Caco-2 (cell line): ENCODE measurements at regions not wholly inside any gene's neighbourhood (a gene's known extent, or its start where the extent isn't known, plus 50 kb on each side); places are given as distances from the start of the nearest gene placed in this dataset.

ENCODE experiments used
- BruUV-seq: library from RNA; stranded (reverse); fragments of 400-500 nt; replicated peaks from 2 replicates; lab custom pipeline; 2021; lab: Mats Ljungman, UMichigan
- CTCF ChIA-PET: fragments of 300-600 bp; sonication (Branson Sonifier 250); formaldehyde crosslinking; loops from one replicate; lab custom pipeline; 2022; ENCODE audit warnings: antibody characterized with exemption; lab: Charles Lee
- POLR2A ChIA-PET: fragments of 300-600 bp; sonication (Branson Sonifier 250); formaldehyde crosslinking; loops from one replicate; lab custom pipeline; 2022; ENCODE audit warnings: antibody characterized with exemption; lab: Charles Lee
- DNase-seq, 2 experiments: peaks; one replicate each; pipeline versions ENCODE4 v3.0.0 to v3.0.0-alpha.2; 2020 to 2022
- H3K27me3 ChIP-seq: replicated peaks from 2 replicates; pipeline ENCODE4 v1.6.0; 2011; ENCODE audit warnings: low read length; ENCODE audit not compliant: control insufficient read depth, insufficient read depth
- H3K36me3 ChIP-seq: 2 replicates; pipeline ENCODE4 v1.5.1; 2011; ENCODE audit warnings: low read length; ENCODE audit not compliant: control insufficient read depth, insufficient read depth
- H3K4me1 ChIP-seq: fragments of 250-450 bp; sonication (Bioruptor Pico); 2 replicates; pipeline ENCODE4 v1.5.1; 2020; ENCODE audit warnings: mild to moderate bottlenecking
- H3K4me3 ChIP-seq: 2 replicates; pipeline ENCODE4 v1.5.1; 2011; ENCODE audit warnings: low read depth, mild to moderate bottlenecking, control low read depth, low read length
- H3K9me3 ChIP-seq: fragments of 250-450 bp; sonication (Bioruptor Pico); 2 replicates; pipeline ENCODE4 v1.5.1; 2020; ENCODE audit warnings: mild to moderate bottlenecking, moderate library complexity
- H3K27ac Mint-ChIP-seq: one replicate; pipeline ENCODE4 v1.8.0; 2022; ENCODE audit warnings: mixed read lengths; ENCODE audit not compliant: unreplicated experiment
- H3K27me3 Mint-ChIP-seq: one replicate; pipeline ENCODE4 v1.8.0; 2022; ENCODE audit warnings: mixed read lengths; ENCODE audit not compliant: insufficient read depth, unreplicated experiment
- H3K36me3 Mint-ChIP-seq: one replicate; pipeline ENCODE4 v1.8.0; 2022; ENCODE audit warnings: mild to moderate bottlenecking, mixed read lengths; ENCODE audit not compliant: insufficient read depth, unreplicated experiment
- H3K4me1 Mint-ChIP-seq: one replicate; pipeline ENCODE4 v1.8.0; 2022; ENCODE audit warnings: low read depth, mixed read lengths; ENCODE audit not compliant: unreplicated experiment
- H3K4me3 Mint-ChIP-seq: one replicate; pipeline ENCODE4 v1.8.0; 2022; ENCODE audit warnings: mild to moderate bottlenecking, moderate library complexity, mixed read lengths; ENCODE audit not compliant: unreplicated experiment
- H3K9me3 Mint-ChIP-seq: one replicate; pipeline ENCODE4 v1.8.0; 2022; ENCODE audit warnings: mixed read lengths; ENCODE audit not compliant: unreplicated experiment
- intact Hi-C: fragments of 100-400 bp; cut with micrococcal nuclease; formaldehyde crosslinking; loops from one replicate; pipeline ENCODE4 v1.10.0; 2022; ENCODE audit not compliant: unreplicated experiment
- TF ChIP-seq, protein P1 (sequence below), 2 experiments: fragments of 200-600 bp in 1 of 2; IDR thresholded peaks; 1 replicate in 1 of 2; 2 replicates in 1 of 2; pipeline versions ENCODE4 v1.5.1 to v1.8.0; 2011 to 2022; ENCODE audit warnings: antibody characterized with exemption in 1 of 2, control low read depth in 1 of 2, inconsistent platforms in 1 of 2, low read depth in 1 of 2, low read length in 1 of 2, mild to moderate bottlenecking in 1 of 2, moderate library complexity in 1 of 2; ENCODE audit not compliant: insufficient read depth in 1 of 2, severe bottlenecking in 1 of 2, unreplicated experiment in 1 of 2

DNA sequence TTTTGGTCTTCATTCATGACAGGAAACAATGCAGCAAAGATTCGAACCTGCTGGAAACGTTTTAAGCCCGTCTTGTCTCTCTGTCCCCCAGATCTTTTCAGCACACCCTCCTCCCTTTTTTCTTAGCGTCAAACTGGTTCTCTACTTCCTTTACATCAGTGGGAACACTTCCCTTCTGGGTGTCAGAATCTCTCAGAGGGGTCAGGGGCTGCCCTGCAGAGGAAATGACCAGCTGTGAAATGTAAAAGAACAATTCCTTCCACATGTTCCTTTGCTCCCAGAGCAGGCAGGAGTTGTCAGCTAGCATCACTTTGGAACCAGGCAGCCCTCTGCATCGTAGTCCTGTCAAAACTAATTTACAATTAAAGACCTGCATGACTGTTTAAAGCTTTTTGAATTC, 619.0 kb downstream of the TFAP2A start:
- Histone ChIP-seq H3K27me3 (no peaks in the 10 kb centered on the region), H3K9me3 (no peaks in the 10 kb centered on the region), H3K4me1 (no peaks in the 10 kb centered on the region; the same call in 1 of the 2 replicates), H3K36me3 (no peaks in the 10 kb centered on the region), H3K4me3 (no peak overlapping the region)
- BruUV-seq = no TSS peak
- DNase-seq = no peak
- intact Hi-C loops = no loop called here
- Mint-ChIP-seq H3K4me1 (no peaks in the 10 kb centered on the region), H3K27me3 (peaks cover 2% of the 10 kb centered on the region), H3K27ac (no peak overlapping the region), H3K4me3 (no peak overlapping the region), H3K9me3 (no peaks in the 10 kb centered on the region), H3K36me3 (peaks cover 6% of the 10 kb centered on the region)
- ChIA-PET CTCF (no interaction called here), POLR2A (no interaction called here)
- TF ChIP-seq, protein P1, sequence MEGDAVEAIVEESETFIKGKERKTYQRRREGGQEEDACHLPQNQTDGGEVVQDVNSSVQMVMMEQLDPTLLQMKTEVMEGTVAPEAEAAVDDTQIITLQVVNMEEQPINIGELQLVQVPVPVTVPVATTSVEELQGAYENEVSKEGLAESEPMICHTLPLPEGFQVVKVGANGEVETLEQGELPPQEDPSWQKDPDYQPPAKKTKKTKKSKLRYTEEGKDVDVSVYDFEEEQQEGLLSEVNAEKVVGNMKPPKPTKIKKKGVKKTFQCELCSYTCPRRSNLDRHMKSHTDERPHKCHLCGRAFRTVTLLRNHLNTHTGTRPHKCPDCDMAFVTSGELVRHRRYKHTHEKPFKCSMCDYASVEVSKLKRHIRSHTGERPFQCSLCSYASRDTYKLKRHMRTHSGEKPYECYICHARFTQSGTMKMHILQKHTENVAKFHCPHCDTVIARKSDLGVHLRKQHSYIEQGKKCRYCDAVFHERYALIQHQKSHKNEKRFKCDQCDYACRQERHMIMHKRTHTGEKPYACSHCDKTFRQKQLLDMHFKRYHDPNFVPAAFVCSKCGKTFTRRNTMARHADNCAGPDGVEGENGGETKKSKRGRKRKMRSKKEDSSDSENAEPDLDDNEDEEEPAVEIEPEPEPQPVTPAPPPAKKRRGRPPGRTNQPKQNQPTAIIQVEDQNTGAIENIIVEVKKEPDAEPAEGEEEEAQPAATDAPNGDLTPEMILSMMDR (IDR thresholded peaks at IDR 0.05; ENCODE audit: insufficient read depth in 1 of 2, low read depth in 1 of 2, low read length in 1 of 2, severe bottlenecking in 1 of 2, unreplicated experiment in 1 of 2) = no peak

DNA sequence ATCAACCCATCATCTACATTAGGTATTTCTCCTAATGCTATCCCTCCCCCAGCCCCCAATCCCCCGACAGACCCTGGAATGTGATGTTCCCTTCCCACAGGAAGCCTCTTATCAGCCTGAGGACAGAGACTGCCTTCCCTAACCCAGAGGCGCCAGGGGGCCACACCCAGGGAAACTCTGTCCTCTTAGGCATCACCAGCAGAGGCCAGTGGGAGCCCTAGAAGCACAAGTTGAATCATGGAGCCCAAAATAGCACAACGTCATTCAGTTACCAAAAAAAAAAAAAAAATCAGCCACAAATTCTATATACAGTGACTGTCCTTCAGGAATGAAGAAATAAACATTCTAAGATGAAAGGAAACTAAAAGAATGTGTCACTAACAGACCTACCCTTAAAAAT, 625.7 kb downstream of the TFAP2A start:
- no peak overlapping the region for H3K4me3 Mint-ChIP-seq
- no peaks in the 10 kb centered on the region for H3K36me3 Mint-ChIP-seq
- Histone ChIP-seq H3K9me3 (no peaks in the 10 kb centered on the region), H3K27me3 (no peaks in the 10 kb centered on the region), H3K4me1 (no peaks in the 10 kb centered on the region), H3K4me3 (no peak overlapping the region), H3K36me3 (no peaks in the 10 kb centered on the region)
- no TSS peak for BruUV-seq
- no peak overlapping the region for H3K27ac Mint-ChIP-seq
- no peaks in the 10 kb centered on the region for H3K9me3 Mint-ChIP-seq
- no peak for DNase-seq
- POLR2A ChIA-PET = no interaction called here
- CTCF ChIA-PET = no interaction called here
- TF ChIP-seq, protein P1 (IDR thresholded peaks at IDR 0.05; ENCODE audit: insufficient read depth in 1 of 2, low read depth in 1 of 2, low read length in 1 of 2, severe bottlenecking in 1 of 2, unreplicated experiment in 1 of 2) = no peak
- H3K4me1 Mint-ChIP-seq = no peaks in the 10 kb centered on the region
- intact Hi-C loops = no loop called here
- no peaks in the 10 kb centered on the region for H3K27me3 Mint-ChIP-seq

DNA sequence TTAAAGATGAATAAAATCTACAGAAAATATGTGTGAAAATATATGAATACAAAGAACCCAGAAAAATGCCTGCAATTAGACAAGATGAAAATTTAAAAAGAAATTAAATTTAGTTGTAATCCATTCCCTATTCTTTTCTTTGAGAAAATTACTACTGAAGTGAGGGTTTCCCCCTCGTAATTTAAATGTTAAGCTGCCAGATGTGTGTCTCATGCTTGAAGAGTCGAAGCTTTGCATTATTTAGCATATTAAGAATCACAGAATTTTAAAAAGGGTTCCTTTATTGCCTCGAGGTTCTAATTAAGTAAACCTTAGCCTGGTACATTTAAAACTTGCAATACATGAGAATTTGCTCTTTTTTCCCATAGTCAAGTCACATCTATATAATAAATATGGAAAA, 630.1 kb downstream of the TFAP2A start:
- no TSS peak for BruUV-seq
- DNase-seq = no peak
- H3K9me3 Mint-ChIP-seq = no peaks in the 10 kb centered on the region
- H3K4me3 Mint-ChIP-seq = no peak overlapping the region
- H3K27me3 Mint-ChIP-seq = no peaks in the 10 kb centered on the region
- H3K36me3 Mint-ChIP-seq = no peaks in the 10 kb centered on the region
- intact Hi-C loops = no loop called here
- TF ChIP-seq, protein P1 (IDR thresholded peaks at IDR 0.05; ENCODE audit: insufficient read depth in 1 of 2, low read depth in 1 of 2, low read length in 1 of 2, severe bottlenecking in 1 of 2, unreplicated experiment in 1 of 2) = no peak
- H3K4me3 ChIP-seq = no peak overlapping the region
- H3K4me1 ChIP-seq = no peaks in the 10 kb centered on the region
- CTCF ChIA-PET = no interaction called here
- H3K9me3 ChIP-seq = no peaks in the 10 kb centered on the region
- no peaks in the 10 kb centered on the region for H3K4me1 Mint-ChIP-seq
- H3K27ac Mint-ChIP-seq = no peak overlapping the region
- H3K27me3 ChIP-seq = no peaks in the 10 kb centered on the region
- POLR2A ChIA-PET = no interaction called here
- no peaks in the 10 kb centered on the region for H3K36me3 ChIP-seq
